HEK293 (cell line): ENCODE measurements at regions not wholly inside any gene's neighbourhood (a gene's known extent, or its start where the extent isn't known, plus 50 kb on each side); places are given as distances from the start of the nearest gene placed in this dataset.

Experiments used
- AEBP2 ChIP-seq: fragments of 450-650 bp; formaldehyde crosslinking; IDR thresholded peaks from 2 replicates; pipeline ENCODE4 v1.5.1; 2016; ENCODE audit warnings: missing biosample characterization, missing genetic modification characterization, borderline replicate concordance
- BCL11B ChIP-seq: fragments of 450-650 bp; formaldehyde crosslinking; IDR thresholded peaks from 2 replicates; pipeline ENCODE4 v1.5.1; 2016; ENCODE audit warnings: low read depth, missing biosample characterization, missing genetic modification characterization
- KLF10 ChIP-seq: fragments of 450-650 bp; IDR thresholded peaks from 2 replicates; pipeline ENCODE4 v1.5.1; 2018; ENCODE audit warnings: missing biosample characterization, mild to moderate bottlenecking, missing genetic modification characterization
- SP7 ChIP-seq: fragments of 450-650 bp; formaldehyde crosslinking; IDR thresholded peaks from 2 replicates; pipeline ENCODE4 v1.5.1; 2016; ENCODE audit warnings: missing biosample characterization, missing genetic modification characterization
- ZBTB49 ChIP-seq: fragments of 450-650 bp; formaldehyde crosslinking; IDR thresholded peaks from 2 replicates; pipeline ENCODE4 v1.5.1; 2016; ENCODE audit warnings: missing biosample characterization, missing genetic modification characterization, low read depth
- ZNF146 ChIP-seq: fragments of 450-650 bp; formaldehyde crosslinking; IDR thresholded peaks from 2 replicates; pipeline ENCODE4 v1.5.1; 2016; ENCODE audit warnings: missing biosample characterization, missing genetic modification characterization
- ZNF211 ChIP-seq: fragments of 450-650 bp; formaldehyde crosslinking; IDR thresholded peaks from 2 replicates; pipeline ENCODE4 v1.5.1; 2016; ENCODE audit warnings: low read depth, missing biosample characterization, missing genetic modification characterization
- ZNF324 ChIP-seq: fragments of 450-650 bp; formaldehyde crosslinking; IDR thresholded peaks from 2 replicates; pipeline ENCODE4 v1.5.1; 2016; ENCODE audit warnings: missing biosample characterization, missing genetic modification characterization
- ZNF426 ChIP-seq: fragments of 450-650 bp; formaldehyde crosslinking; IDR thresholded peaks from 2 replicates; pipeline ENCODE4 v1.5.1; 2017; ENCODE audit warnings: missing biosample characterization, missing genetic modification characterization, mild to moderate bottlenecking, inconsistent platforms, moderate library complexity
- ZNF501 ChIP-seq: fragments of 450-650 bp; formaldehyde crosslinking; IDR thresholded peaks from 2 replicates; pipeline ENCODE4 v1.5.1; 2016; ENCODE audit warnings: missing biosample characterization, missing genetic modification characterization
- ZNF544 ChIP-seq: fragments of 450-650 bp; formaldehyde crosslinking; IDR thresholded peaks from 2 replicates; pipeline ENCODE4 v1.5.0; 2017; ENCODE audit warnings: missing biosample characterization, missing genetic modification characterization
- ZNF610 ChIP-seq: fragments of 450-650 bp; formaldehyde crosslinking; IDR thresholded peaks from 2 replicates; pipeline ENCODE4 v1.5.1; 2016; ENCODE audit warnings: missing biosample characterization, missing genetic modification characterization, borderline replicate concordance
- ZSCAN30 ChIP-seq: fragments of 450-650 bp; IDR thresholded peaks from 2 replicates; pipeline ENCODE4 v1.5.1; 2018; ENCODE audit warnings: missing biosample characterization, mild to moderate bottlenecking, missing genetic modification characterization, moderate library complexity
- ZSCAN4 ChIP-seq: fragments of 450-650 bp; formaldehyde crosslinking; IDR thresholded peaks from 2 replicates; pipeline ENCODE4 v1.5.1; 2017; ENCODE audit warnings: missing biosample characterization, missing genetic modification characterization
- TF ChIP-seq, protein P1 (sequence below): fragments of 450-650 bp; formaldehyde crosslinking; IDR thresholded peaks from 2 replicates; pipeline ENCODE4 v1.5.1; 2016; ENCODE audit warnings: missing biosample characterization, missing genetic modification characterization, borderline replicate concordance
- TF ChIP-seq, protein P2 (sequence below): fragments of 450-650 bp; formaldehyde crosslinking; IDR thresholded peaks from 2 replicates; pipeline ENCODE4 v1.5.1; 2017; ENCODE audit warnings: missing biosample characterization, missing genetic modification characterization
- TF ChIP-seq, protein P3 (sequence below): fragments of 450-650 bp; formaldehyde crosslinking; IDR thresholded peaks from 2 replicates; pipeline ENCODE4 v1.5.1; 2016; ENCODE audit warnings: missing biosample characterization, missing genetic modification characterization
- TF ChIP-seq, protein P4 (sequence below): fragments of 450-650 bp; formaldehyde crosslinking; IDR thresholded peaks from 2 replicates; pipeline ENCODE4 v1.5.1; 2016; ENCODE audit warnings: missing biosample characterization, missing genetic modification characterization, low read depth

- TF ChIP-seq, protein P1, sequence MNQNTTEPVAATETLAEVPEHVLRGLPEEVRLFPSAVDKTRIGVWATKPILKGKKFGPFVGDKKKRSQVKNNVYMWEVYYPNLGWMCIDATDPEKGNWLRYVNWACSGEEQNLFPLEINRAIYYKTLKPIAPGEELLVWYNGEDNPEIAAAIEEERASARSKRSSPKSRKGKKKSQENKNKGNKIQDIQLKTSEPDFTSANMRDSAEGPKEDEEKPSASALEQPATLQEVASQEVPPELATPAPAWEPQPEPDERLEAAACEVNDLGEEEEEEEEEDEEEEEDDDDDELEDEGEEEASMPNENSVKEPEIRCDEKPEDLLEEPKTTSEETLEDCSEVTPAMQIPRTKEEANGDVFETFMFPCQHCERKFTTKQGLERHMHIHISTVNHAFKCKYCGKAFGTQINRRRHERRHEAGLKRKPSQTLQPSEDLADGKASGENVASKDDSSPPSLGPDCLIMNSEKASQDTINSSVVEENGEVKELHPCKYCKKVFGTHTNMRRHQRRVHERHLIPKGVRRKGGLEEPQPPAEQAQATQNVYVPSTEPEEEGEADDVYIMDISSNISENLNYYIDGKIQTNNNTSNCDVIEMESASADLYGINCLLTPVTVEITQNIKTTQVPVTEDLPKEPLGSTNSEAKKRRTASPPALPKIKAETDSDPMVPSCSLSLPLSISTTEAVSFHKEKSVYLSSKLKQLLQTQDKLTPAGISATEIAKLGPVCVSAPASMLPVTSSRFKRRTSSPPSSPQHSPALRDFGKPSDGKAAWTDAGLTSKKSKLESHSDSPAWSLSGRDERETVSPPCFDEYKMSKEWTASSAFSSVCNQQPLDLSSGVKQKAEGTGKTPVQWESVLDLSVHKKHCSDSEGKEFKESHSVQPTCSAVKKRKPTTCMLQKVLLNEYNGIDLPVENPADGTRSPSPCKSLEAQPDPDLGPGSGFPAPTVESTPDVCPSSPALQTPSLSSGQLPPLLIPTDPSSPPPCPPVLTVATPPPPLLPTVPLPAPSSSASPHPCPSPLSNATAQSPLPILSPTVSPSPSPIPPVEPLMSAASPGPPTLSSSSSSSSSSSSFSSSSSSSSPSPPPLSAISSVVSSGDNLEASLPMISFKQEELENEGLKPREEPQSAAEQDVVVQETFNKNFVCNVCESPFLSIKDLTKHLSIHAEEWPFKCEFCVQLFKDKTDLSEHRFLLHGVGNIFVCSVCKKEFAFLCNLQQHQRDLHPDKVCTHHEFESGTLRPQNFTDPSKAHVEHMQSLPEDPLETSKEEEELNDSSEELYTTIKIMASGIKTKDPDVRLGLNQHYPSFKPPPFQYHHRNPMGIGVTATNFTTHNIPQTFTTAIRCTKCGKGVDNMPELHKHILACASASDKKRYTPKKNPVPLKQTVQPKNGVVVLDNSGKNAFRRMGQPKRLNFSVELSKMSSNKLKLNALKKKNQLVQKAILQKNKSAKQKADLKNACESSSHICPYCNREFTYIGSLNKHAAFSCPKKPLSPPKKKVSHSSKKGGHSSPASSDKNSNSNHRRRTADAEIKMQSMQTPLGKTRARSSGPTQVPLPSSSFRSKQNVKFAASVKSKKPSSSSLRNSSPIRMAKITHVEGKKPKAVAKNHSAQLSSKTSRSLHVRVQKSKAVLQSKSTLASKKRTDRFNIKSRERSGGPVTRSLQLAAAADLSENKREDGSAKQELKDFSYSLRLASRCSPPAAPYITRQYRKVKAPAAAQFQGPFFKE (tag by site-specific recombination), result no peak
- no peak for TF ChIP-seq ZNF501 (tag by site-specific recombination)
- TF ChIP-seq ZNF610 (tag by site-specific recombination), result peak; percentile 88
- TF ChIP-seq ZSCAN30, result peak; percentile 91
- TF ChIP-seq ZNF426 (tag by site-specific recombination), result no peak
- TF ChIP-seq SP7 (tag by site-specific recombination), result peak; percentile 100
- TF ChIP-seq AEBP2 (tag by site-specific recombination), result no peak
- TF ChIP-seq ZNF146, result peak; percentile 56; the same call in 1 of the 2 replicates
- TF ChIP-seq KLF10 (tag by site-specific recombination), result peak; percentile 91
- peak; percentile 26; the same call in 1 of the 2 replicates for TF ChIP-seq ZSCAN4
- TF ChIP-seq ZBTB49 (tag by site-specific recombination), result no peak; the same call in 1 of the 2 replicates
- TF ChIP-seq ZNF211, result no peak
- TF ChIP-seq, protein P2, sequence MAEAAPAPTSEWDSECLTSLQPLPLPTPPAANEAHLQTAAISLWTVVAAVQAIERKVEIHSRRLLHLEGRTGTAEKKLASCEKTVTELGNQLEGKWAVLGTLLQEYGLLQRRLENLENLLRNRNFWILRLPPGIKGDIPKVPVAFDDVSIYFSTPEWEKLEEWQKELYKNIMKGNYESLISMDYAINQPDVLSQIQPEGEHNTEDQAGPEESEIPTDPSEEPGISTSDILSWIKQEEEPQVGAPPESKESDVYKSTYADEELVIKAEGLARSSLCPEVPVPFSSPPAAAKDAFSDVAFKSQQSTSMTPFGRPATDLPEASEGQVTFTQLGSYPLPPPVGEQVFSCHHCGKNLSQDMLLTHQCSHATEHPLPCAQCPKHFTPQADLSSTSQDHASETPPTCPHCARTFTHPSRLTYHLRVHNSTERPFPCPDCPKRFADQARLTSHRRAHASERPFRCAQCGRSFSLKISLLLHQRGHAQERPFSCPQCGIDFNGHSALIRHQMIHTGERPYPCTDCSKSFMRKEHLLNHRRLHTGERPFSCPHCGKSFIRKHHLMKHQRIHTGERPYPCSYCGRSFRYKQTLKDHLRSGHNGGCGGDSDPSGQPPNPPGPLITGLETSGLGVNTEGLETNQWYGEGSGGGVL (tag by site-specific recombination), result peak; percentile 86
- TF ChIP-seq, protein P3, sequence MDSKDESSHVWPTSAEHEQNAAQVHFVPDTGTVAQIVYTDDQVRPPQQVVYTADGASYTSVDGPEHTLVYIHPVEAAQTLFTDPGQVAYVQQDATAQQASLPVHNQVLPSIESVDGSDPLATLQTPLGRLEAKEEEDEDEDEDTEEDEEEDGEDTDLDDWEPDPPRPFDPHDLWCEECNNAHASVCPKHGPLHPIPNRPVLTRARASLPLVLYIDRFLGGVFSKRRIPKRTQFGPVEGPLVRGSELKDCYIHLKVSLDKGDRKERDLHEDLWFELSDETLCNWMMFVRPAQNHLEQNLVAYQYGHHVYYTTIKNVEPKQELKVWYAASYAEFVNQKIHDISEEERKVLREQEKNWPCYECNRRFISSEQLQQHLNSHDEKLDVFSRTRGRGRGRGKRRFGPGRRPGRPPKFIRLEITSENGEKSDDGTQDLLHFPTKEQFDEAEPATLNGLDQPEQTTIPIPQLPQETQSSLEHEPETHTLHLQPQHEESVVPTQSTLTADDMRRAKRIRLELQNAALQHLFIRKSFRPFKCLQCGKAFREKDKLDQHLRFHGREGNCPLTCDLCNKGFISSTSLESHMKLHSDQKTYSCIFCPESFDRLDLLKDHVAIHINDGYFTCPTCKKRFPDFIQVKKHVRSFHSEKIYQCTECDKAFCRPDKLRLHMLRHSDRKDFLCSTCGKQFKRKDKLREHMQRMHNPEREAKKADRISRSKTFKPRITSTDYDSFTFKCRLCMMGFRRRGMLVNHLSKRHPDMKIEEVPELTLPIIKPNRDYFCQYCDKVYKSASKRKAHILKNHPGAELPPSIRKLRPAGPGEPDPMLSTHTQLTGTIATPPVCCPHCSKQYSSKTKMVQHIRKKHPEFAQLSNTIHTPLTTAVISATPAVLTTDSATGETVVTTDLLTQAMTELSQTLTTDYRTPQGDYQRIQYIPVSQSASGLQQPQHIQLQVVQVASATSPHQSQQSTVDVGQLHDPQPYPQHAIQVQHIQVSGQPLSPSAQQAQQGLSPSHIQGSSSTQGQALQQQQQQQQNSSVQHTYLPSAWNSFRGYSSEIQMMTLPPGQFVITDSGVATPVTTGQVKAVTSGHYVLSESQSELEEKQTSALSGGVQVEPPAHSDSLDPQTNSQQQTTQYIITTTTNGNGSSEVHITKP (tag by site-specific recombination), result peak; percentile 94
- TF ChIP-seq, protein P4, sequence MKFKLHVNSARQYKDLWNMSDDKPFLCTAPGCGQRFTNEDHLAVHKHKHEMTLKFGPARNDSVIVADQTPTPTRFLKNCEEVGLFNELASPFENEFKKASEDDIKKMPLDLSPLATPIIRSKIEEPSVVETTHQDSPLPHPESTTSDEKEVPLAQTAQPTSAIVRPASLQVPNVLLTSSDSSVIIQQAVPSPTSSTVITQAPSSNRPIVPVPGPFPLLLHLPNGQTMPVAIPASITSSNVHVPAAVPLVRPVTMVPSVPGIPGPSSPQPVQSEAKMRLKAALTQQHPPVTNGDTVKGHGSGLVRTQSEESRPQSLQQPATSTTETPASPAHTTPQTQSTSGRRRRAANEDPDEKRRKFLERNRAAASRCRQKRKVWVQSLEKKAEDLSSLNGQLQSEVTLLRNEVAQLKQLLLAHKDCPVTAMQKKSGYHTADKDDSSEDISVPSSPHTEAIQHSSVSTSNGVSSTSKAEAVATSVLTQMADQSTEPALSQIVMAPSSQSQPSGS (tag by site-specific recombination), result peak; percentile 40; the same call in 1 of the 2 replicates
- no peak for TF ChIP-seq BCL11B (tag by site-specific recombination)
- peak; percentile 65; the same call in 1 of the 2 replicates for TF ChIP-seq ZNF324 (tag by site-specific recombination)
- TF ChIP-seq ZNF544 (tag by site-specific recombination), result no peak
These were observed 107.6 kb upstream of the IPO9 start (continued) for GRCh38 chr1:201721082-201722049.
